GM12801 (cell line): ENCODE measurements at regions not wholly inside any gene's neighbourhood (a gene's known extent, or its start where the extent isn't known, plus 50 kb on each side); places are given as distances from the start of the nearest gene placed in this dataset.

Source experiments
- CTCF ChIP-seq: IDR thresholded peaks from one replicate; pipeline ENCODE4 v1.5.1; 2011; ENCODE audit warnings: control low read depth; ENCODE audit not compliant: insufficient read length; ENCODE audit errors: extremely low read depth

GRCh38 chr16:65489531-65490023 lies 367.7 kb upstream of the CDH11 start:
- TF ChIP-seq CTCF = no peak

- TF ChIP-seq CTCF = no peak
Observed at GRCh38 chr16:65487231-65487630, 365.4 kb upstream of the CDH11 start.

GRCh38 chr16:65481956-65482355 lies 360.1 kb upstream of the CDH11 start:
- no peak for TF ChIP-seq CTCF

GRCh38 chr16:65480281-65481091 lies 358.6 kb upstream of the CDH11 start:
- no peak for TF ChIP-seq CTCF

- no peak for TF ChIP-seq CTCF
Observed at GRCh38 chr16:65476448-65476955, 354.6 kb upstream of the CDH11 start.

- no peak for TF ChIP-seq CTCF
Observed at GRCh38 chr16:65473699-65474098, 351.8 kb upstream of the CDH11 start.

GRCh38 chr16:65469116-65469515 lies 347.3 kb upstream of the CDH11 start:
- no peak for TF ChIP-seq CTCF
